ENCODE measurements at regions not wholly inside any gene's neighbourhood (a gene's known extent, or its start where the extent isn't known, plus 50 kb on each side); places are given as distances from the start of the nearest gene placed in this dataset.
A peak's percentile ranks its signal among the peaks of the same experiment; 100 is the strongest.

DNA sequence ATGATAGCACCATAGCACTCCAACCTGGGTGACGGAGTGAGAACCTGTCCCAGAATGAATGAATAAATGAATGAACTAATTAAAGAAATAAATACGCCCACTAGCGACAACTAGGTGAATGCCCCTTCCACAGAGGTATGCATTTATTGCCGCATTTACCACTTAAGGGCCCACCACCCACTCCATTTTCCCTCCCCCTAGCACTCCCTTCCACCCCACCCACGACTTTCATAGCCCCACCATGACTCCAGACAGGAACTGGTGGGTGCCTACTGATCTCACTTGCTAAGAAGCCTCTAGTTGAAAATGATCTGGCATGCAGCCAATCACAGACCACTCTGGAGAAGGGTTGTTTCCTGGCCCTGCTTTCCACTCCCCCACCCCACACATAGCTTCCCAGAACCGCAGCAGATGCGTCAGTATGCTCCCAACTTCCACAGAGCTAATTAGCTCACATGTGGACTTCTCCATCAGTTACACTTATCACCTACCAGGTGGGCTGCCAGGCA, 167.6 kb downstream of the WT1 start:
- DNase-seq (ENCODE audit: low read depth): no peak

GRCh38 chr11:32273931-32274330, 161.4 kb downstream of the WT1 start:
- no peak for DNase-seq (ENCODE audit: low read depth)

DNA sequence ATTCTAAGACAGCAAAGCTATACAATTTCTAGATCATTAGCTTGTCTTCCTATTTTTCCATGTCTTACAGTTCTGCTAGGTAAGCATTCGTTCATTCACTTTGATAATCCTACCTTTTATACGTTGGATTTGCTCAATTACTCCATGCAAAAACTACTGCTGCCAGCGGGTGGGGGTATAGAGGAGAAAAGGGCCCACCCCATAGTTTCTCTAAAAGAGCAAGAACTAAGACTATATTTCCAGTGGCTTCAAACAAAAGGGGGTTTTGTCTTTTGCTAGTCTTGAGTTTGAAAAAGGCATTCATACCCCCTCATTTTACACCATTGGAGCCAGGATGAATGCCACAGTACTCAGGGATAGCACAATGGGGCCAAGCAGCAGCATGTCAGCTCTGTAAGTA, 155.7 kb downstream of the WT1 start:
- DNase-seq (ENCODE audit: low read depth): no peak

GRCh38 chr11:32280339-32280738, 155.0 kb downstream of the WT1 start:
- DNase-seq (ENCODE audit: low read depth): no peak

DNA sequence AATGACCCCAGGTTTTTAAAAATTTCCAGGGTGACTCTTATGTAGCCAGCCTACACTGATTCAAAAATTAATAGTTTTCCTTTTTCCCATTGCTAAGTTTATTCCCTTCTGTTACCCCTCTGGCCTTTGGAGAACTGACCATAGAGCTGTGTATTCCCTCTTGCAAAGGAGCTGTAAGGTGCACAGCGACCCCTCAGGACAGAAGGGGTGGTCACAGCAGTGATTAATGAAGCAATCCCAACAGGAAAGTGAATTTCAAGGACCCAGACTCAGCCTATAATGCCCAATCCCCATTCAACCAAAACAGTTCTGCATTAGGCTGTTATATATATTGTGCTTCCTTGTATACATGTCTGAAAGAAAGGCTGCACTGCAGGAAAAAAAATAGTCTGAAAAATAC, 147.1 kb downstream of the WT1 start:
- no peak for DNase-seq (ENCODE audit: low read depth)

DNA sequence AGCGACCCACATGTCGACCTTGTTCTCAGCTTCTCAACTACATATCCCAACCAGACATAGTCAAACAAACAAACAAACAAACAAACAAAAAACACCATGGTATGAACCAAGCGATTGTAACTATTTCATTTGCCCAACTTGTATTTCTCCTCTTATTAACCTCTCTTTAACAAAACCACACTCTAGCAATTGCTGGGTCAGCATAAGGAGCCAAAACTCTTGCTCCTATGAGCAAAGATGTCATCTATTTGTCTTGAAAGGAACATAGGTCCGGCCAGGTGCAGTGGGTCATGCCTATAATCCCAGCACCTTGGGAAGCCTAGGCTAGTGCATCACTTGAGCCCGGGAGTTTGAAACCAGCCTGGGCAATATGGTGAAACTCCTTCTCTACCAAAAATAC, 145.6 kb downstream of the WT1 start:
- no peak for DNase-seq (ENCODE audit: low read depth)

DNA sequence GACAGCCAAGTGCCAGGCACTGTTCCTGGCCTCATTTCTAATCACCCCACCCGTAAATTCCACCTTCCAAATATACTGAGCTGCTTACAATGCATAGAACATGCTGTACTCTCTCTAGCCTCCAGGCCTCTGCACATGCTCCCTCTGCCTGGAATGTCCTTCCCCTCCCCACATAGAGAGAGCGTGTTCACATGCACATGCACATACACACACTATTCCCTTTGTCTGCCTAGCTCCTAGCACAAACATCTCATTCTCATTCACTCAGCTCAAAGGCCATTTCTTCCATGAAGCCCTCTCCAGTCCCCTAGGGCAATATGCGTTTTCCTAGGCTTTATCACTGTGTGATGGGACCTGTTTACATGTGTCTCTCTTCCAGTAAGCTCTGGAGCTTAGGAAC, 144.6 kb downstream of the WT1 start:
- no peak for DNase-seq (ENCODE audit: low read depth)

- DNase-seq (ENCODE audit: low read depth): peak; percentile 43
Observed at GRCh38 chr11:32297611-32298011, 137.7 kb downstream of the WT1 start.

DNA sequence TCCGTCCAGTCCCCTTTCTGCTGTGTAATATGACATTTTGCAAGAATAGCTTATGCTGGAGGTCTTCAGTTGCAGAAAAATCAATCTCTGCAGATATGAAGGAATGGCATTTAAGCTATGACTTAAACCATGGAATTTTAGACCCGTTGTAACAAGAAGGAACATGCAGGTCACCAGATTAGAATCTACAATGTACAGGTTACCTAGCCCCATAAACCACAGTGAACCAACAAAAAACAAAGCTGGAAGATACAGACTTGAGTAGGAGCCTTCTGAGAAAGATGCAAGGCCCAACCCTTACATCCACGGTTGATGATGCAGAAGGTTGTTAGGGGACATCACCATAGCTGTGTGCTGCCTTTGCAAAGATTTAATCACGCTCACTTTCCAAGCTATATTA, 132.5 kb downstream of the WT1 start:
- DNase-seq (ENCODE audit: low read depth): no peak

GRCh38 chr11:32304521-32304920, 130.8 kb downstream of the WT1 start:
- DNase-seq (ENCODE audit: low read depth): no peak

DNA sequence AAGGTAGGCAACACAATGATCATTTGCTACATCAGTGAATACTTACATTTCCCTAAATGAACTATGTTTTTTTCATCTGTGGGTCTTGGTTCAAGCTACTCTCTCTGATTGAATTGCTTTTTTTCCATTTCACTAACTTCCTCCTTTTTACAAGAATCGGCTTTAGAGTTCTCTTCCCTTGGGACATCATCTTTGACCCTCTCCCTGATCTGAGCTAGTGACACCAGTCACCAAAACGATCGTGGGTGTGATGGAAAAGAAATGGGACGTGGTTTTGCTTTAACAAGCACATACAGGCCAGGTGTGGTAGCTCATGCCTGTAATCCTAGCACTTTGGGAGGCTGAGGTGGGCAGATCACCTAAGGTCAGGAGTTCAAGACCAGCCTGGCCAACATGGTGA, 129.9 kb downstream of the WT1 start:
- DNase-seq (ENCODE audit: low read depth): no peak

GRCh38 chr11:32307471-32307870, 127.9 kb downstream of the WT1 start:
- DNase-seq (ENCODE audit: low read depth): no peak

DNA sequence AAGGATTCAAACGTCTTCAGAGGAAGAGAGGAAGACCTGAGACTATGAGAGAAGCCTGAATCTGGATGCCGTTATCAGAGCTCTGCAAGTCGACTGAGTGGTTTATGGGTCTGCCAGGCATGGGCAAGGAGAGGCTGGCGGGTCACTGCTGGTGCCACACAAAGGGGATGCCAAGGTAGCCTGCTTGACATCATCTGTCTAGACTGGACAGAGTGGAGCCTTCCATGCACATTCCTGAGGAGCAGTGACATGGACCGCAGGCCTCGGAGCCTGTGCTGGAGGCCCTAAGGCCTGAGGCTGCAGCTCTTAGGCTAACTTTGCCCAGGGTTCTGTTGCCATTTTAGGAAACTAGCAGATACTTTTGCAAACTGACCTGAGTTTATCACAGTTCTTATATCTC, 127.4 kb downstream of the WT1 start:
- DNase-seq (ENCODE audit: low read depth): no peak

GRCh38 chr11:32309530-32310213, 125.7 kb downstream of the WT1 start:
- no peak for DNase-seq (ENCODE audit: low read depth)

- no peak for DNase-seq (ENCODE audit: low read depth)
Observed at GRCh38 chr11:32310214-32310601, 125.1 kb downstream of the WT1 start.

DNA sequence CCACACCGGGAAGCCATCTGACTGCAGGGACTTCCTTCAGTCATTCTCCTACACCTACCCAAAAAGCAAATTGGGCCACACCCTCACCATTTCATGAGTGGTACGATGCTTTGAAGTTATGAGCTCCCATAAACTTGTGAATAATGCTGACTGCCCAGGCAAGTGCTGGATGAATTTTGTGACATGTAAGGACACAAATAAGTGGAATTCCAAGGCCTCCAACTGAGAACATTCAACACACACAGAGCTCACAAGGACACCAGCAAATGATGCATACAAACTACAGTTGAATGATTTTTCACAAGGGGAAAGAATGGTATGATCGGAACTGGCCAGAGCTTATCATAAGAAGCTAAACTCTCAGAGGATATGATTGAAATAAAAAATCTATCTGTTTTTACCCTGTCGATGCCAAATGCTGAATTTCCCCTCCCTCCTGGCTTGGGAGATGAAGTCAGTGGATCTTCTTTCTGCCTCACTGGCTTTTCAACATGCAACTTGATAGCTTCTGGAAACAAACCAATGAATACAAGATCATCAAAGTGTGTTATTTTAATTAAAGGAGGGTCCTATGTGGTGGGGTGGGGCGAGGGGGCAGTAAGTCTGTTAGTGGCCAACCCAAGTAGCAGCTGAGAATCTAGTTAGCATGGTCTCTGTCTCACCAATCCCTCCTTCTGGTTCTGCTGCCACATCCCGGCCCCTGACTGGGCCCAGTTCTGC, 123.8 kb downstream of the WT1 start:
- no peak for DNase-seq (ENCODE audit: low read depth)

GRCh38 chr11:32312206-32312817, 123.0 kb downstream of the WT1 start:
- no peak for DNase-seq (ENCODE audit: low read depth)

GRCh38 chr11:32312865-32313403, 122.4 kb downstream of the WT1 start:
- peak; percentile 47 for DNase-seq (ENCODE audit: low read depth)

GRCh38 chr11:32313477-32313876, 121.9 kb downstream of the WT1 start:
- no peak for DNase-seq (ENCODE audit: low read depth)

GRCh38 chr11:32315121-32315520, 120.2 kb downstream of the WT1 start:
- no peak for DNase-seq (ENCODE audit: low read depth)

DNA sequence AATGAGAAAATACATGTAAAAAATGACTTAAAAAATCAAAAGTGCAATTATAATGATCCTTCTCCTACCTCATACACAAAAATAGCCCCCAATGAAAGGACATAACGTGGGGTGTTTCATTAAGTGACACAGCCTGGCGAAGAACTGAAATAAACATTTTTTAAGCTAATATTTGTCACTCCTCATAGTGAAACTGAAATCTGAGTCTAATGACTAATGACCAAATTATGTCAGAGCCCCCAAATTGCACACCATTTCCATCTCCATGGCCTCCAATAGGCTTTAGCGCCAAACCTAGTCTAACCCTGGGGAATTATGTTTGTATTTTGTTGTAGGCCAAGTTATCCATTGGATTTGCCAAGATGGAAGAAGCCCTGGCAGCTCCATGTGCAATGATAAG, 119.1 kb downstream of the WT1 start:
- DNase-seq (ENCODE audit: low read depth): no peak

GRCh38 chr11:32316858-32317642, 118.3 kb downstream of the WT1 start:
- DNase-seq (ENCODE audit: low read depth): no peak

Measured in stromal cell of bone marrow (primary cell).